KG1 (cell line): ENCODE measurements at regions not wholly inside any gene's neighbourhood (a gene's known extent, or its start where the extent isn't known, plus 50 kb on each side); places are given as distances from the start of the nearest gene placed in this dataset.

ENCODE experiments used
- DNase-seq: peaks from one replicate; lab custom pipeline; 2025; lab: John Stamatoyannopoulos, UW

DNA sequence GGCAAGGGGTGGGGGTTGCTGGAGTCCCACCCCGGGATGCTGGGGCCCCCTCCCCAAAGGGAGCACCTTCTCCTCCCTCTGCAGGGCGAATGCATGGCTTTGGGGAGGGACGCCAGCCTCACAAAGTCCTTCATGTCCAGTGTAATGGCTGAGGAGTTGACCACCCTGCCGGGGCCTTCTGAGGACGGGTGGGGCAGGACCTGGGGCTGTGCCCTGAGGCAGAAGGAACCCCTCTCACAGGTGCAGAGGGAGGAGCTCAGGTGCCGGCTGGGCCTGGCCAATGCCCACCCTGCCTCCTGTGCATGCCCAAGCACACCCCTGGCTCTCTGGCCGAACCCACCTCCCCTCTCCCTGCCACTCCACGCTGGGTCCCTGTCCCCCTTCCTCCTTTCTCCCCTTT is 64.3 kb upstream of the RNU6ATAC start:
- DNase-seq, result no peak

DNA sequence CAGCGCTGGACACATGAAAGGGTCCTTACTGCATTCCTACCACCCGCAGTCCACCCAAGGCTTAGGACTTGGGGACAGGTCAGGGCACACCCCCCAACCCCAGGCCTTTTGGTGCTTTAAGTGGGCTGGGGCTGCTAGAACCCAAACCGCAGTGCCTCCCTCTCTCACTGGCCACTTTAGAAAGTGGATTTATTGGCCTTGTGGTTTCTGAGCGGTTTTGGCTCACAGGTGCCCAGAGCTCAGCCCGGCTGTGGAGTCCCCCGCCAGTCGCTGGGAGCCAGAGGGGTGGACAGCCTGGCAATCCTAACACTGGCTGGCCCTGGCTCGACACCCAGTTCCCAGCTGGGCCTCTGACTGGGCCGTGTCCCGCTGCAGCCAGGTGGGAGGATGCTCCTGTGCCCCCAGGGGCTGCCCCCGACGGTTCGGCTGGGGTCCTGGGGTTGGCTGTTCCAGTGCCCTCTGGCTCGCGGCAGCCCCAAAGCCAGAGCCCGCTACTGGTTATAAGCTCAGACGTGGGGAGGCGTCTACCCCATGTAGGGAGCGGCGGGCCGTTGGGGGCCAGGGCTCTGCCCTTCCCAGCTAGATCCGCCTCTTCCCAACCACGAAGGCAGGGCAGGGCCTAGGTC is 65.2 kb upstream of the RNU6ATAC start:
- DNase-seq, result no peak

DNA sequence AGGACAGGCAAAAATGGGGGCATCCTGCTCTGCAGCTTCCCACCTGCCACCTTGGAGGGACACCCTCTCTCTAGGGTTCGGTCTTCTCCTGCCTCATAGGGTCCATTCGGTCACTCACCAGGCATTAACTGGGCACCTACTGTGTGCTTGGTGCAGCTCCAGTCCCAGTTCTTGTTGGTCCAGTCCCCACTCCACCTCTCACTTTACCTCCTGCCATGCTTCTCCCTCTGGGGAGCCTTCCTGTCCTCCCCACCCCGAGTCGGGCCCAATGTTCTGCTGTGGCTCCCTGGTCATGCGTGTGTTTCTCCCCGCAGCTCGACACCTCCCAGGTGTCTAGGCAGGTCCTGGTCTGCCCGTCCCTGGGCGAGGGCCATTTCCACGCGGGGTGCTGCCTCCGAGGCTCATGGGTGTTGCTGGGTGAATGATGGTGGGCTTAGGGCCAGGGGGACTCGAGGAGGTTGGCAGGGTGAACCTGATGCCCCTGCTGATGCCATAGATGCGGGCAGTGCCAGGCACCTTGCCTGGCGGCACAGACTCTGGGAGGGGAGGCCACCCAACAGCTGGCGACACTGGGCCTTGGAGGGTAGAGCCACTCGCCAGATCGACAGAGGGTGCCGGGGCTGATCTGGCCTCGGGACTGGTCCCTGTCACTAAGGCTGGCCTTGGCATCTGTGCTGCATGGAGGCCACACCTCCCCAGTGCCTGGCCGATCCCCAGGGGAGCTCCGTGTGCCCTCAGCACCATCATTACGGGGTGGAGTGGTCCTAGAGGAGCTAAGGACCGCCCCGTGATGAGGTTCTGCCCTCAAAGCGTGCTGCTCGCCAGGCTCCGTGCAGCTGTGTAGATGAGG is 66.0 kb upstream of the RNU6ATAC start:
- DNase-seq, result no peak

DNA sequence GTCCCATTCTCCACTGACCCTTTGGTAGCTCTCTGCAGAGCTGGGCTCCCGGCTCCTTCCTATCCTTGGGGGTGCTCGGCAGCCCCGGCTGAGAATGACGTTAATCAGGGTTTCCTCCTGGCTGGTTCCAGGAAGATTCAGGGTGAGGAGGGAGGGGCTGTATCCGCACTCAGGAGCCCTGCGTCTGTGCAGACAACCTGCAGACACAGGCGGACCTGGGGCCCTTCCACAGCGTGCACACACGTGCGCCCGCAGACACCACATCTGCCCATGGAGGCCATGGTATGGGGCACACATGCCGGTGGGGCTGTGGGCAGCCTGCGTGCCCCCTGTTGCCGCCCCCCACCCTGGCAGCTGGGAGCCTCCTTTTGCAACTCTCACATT is 66.6 kb upstream of the RNU6ATAC start:
- DNase-seq, result no peak

DNA sequence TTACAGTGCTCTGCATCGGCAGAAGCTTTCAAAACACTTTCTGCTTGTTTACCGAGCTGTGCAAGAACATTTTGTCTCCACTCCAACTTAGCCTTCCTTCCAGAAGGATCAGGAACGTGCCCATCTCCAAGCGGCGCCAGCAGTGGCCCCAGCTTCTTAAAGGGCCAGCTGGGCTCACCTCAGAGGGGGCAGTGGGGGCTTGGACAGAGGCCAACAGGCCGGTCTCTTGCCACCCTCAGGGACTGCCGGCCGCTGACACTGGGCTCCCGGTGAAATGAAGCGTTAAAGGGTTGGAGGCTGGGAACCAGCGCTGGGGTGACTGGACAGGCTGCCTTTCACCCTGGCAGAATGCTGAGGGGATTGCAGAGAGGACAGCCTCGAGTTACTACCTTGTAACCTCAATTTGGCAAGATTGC is 67.0 kb upstream of the RNU6ATAC start:
- no peak for DNase-seq

DNA sequence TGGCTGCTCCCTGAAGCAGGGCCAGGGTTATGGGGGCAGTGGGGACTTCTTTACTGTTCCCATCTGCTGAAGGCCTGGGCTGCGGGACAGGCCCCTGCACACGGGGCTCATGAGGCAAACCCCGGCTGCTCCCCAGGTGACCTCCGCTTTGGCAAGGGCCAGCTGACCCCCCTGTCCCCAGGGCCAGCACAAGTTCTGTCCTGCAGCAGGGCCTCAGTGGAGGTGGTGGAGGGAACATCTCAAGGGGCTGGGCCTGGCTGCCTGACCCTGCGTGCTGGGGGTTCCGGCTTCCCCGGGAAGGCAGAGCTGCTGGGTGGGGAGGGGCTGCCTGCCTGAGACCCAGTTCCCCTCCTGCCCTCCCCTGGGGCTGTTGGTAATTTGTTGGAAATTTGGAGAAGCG is 67.4 kb upstream of the RNU6ATAC start:
- DNase-seq, result no peak

DNA sequence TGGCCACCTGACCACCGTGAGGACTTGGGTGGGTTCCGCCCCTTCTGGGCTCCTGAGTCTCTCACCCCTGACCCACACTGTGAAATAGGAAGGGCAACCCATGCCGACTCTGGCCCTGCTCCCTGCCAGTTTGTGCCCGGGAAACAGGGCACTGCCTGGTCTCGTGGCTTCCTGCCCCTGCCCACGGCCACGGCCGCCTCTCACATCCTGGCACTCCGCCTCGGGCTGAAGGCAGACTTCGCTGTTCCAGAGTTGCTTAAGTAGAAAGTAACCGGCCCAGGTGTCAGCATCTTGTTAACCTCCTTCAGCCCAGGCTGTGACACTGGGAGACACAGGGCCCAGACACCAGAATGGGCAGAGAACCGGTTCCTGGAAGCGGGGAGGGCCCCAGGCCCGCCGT is 68.7 kb upstream of the RNU6ATAC start:
- DNase-seq, result no peak

DNA sequence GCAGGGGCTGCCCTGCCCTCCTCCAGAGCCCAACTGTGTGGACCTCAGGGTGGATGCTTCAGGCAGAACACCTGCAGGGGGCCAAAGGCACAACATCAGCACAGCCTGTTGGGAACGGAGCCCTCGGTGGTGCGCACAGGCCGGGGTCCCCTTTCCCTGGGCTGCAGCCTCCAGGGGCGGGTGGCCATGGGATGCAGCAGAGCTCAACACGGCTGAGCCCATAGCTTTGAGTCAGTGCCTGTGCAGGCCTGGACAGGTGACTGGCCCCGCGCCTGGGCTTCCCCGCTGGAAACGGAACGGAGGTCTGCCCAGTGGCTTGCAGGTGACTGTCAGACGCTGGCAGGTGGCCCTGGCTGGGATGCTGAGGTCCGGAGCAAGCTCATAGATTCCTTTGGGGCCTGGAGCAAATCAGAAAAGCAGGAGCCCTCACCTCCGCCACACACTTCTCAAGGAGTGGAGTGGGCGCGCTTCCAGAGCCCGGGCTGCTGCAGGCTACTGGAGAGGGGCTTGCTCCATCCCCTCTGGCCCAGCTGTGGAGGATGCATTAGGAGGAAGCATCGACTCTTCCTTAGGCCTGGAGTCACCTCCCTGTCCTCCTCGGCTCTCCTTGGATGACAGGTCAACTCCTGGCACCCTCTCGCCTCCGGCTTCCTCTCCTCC is 69.8 kb upstream of the RNU6ATAC start:
- no peak for DNase-seq

DNA sequence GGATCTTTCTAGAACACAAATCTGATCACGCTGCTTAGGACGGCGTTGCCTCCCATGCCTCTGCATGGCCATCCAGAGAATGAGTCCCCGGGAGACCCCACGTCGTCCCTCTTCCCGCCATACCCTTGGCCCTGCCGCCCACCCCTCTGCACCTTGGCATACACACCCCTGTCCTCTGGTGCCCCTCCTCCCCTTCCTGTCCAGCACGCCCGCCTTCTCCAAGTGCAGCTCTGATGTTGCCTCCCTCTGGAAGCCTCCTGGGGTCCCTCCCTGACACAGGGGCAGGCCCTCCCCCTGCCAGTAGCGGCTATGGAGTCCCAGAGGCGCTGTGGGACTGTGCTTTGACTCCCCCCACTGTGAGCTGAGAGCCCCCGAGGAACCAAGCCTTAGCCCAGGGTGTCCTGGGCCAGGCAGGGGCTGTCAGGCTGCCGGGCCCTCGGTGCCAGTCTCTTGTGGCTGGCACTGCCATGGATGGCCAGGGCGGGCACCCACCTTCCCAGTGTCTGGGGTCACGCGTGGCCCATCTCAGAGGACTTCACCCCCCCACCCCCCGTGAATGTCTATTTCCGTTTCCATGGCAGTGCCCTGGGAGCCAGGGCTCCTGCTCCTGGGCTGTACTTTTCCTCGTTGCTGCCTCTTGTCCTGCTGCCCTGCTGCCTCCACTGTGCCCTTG is 70.5 kb upstream of the RNU6ATAC start:
- DNase-seq, result no peak

DNA sequence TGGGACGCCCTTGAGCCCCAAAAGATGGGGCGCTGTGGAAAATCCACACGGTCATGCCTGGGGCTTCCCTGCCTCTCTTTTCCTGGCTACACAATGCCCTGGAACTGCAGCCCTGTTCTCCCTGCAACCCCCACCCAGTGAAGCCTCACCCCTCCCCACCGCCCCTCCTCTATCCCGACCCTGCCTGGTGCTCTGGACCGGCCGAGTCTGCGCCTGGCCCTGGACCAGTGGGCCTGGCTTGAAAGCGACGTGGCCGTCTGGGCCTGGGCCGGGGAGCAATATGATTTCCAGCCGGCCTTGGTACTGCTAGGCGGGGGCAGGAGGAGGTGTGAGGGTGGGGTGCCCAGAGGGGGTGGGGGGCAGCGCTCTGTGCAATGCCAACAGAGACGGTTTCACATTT is 71.0 kb upstream of the RNU6ATAC start:
- no peak for DNase-seq

DNA sequence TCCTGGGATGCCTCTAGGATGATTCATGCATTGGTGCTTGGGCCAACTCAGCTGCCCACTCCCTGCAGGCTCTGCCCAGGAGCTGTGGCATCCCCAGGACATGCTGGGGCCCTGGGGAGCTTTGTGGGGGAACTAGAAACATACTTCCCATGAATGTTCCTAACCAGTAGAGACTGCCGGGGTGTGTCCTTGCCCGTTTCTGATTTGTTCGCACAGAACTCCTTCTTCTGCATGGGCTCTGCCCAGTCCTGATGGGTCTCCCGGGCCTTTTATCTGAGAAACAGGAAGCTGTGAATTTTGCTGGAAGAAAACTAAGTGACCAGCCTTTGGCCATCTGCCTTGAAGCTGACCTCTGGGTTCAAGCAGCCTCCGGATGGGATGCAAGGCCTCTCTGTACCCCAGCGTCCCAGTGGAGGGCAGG is 71.6 kb upstream of the RNU6ATAC start:
- DNase-seq, result no peak

DNA sequence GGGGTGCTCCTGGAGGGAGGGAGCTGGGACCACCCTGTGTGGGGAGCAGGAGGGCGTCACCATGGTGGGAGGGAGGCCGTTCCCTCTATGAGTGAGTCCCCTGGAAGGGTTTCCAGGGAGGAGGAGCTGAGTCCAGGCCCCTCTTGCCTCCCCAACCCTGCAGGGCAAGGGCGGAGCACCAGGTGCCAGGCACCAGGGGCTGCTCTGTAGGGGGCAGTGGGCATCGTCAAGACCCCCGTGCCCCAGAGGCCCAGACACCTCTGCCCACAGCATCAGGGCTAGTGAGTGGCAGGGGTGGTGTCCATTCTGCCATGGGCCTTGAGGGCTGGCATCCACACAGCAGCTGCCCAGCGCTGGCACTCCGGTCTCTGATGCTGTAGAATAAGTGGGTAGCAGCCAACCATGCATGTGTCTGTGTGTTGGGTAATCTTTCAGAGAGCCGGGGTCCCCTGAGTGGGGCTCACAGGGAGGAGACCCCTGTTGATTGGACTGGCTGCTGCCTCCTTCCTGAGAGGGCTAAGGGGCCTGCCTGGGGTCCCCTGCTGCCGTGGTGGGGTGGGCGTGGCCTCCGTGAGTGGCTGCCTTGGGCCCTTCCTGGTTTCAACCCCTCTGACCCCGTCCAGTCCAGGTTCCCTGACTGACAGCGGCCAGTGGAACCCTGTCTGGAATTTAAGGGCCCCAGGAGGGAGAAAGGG is 72.7 kb upstream of the RNU6ATAC start:
- DNase-seq, result no peak

DNA sequence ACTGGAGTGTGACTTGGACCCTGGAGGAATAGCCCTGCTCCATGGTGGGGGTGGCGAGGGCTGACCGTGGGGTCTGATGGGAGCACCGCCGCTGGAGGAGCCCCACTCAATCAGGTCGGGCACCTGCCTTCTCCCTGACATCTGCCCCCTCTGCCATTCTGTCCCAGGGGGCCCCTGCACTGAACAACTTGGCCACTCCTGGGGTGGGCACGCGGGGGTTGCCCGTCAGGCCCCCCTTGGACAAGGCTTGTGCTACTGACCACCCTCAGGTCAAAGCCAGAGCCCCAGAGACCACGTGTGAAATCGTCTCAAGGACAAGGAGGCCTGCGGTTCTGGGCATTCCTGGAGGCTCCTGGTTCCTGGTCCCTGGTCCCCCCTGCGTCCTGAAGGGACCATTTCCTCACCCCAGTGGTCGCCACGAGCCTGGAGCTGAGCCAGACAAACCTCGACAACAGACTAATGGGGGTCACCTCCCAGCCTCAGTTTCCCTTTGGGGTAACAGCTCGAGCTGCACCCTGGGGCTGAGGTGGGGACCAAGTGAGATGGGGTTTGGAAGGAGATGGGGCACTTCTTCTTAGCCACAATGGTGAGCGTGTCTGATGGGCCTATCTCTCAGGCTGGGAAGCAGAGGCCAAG is 73.4 kb upstream of the RNU6ATAC start:
- no peak for DNase-seq

DNA sequence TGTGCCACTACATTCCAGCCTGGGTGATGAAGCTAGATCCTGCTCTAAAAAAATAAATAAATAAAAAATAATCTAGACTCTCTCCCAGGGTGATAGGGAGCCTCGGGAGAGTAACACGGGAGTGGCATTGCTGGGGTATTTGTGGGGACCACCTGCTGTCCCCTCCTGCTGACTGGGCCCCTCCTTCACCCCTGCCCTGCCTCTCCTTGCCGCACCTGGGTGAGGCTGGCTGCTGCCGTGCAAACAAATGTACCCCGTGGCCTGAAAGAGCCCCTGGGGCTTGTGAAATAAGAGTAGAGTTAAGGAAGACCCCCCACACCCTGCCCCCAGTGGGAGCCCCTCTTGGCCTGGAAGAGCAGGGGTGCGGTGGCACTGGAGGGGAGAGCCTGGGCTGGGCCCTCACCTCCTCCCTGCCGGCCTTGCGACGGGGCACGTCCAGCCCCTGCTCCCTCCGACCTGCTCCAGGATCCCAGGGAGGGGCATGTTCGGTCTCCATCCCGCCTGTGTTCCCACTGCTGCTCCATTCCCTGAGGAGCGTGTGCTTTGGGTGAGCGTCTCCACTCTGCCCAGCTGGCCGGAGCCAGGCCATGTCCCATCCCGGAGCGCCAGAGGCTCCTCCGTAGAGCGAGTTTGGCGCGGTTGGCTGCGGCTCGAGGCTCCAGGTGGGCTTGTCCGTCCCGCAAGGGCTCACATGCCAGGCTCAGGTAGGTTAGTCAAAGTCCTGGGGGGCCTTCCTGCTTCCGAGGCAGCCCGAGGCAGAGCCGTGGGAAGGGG is 75.0 kb upstream of the RNU6ATAC start:
- DNase-seq, result no peak

DNA sequence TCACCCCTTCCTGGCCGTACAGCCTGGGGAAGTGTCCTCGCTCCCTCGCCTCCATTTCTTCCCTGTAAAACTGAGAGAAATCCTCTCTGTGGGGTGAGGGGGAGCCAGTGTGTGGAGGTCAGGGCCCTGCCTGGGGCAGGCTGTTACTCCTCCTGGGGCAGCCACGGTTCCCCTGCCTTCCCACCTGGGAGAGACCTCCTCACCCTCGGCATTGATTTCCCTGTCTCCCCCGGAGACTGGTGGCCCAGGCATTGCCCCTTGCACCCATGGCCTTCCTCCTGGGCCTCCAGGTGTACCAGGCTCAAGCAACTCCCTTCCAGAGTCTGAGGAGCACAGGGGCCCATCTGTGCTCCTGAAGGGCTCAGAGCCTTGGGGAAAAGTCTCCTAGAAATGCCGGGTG is 75.6 kb upstream of the RNU6ATAC start:
- DNase-seq, result no peak

DNA sequence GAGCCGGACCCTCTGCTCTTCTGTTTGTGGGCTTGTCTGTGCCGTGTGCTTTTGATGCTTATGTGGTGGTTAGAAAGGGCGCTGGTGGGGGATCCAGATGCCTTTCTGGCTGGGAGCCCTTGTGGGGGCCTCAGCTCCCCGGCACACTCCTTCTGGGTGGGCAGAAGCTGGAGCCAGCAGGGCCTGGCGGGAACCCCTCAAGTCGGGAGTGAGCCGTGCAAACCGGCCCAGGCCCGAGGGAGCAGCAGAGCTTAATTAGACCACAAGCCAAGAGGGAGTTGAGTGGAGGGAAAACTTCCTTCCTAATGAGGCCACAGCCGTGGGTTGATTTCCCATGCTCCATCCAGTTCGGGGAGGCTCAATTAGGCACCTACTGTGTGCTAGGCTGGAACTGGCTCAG is 76.0 kb upstream of the RNU6ATAC start:
- DNase-seq, result no peak

DNA sequence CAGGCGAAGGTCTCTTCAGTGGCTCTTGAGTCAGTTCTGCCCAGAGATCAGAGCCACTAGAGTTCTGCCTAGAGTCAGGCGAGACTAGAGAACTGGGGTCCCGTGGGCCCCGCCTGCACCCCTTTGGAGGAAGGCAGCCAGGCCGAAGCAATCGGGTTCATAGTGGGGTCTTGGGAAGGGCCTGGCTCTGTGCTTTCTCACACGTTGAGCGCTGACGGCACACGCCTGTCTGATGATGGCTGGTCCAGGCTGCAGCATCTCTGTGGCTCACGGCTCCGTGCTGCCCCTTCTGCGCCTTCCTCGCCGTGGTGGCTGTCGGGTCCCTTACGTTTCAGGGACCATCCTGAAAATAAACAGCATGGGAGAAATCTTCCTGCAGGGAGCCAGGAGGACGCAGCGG is 78.3 kb upstream of the RNU6ATAC start:
- DNase-seq, result no peak

DNA sequence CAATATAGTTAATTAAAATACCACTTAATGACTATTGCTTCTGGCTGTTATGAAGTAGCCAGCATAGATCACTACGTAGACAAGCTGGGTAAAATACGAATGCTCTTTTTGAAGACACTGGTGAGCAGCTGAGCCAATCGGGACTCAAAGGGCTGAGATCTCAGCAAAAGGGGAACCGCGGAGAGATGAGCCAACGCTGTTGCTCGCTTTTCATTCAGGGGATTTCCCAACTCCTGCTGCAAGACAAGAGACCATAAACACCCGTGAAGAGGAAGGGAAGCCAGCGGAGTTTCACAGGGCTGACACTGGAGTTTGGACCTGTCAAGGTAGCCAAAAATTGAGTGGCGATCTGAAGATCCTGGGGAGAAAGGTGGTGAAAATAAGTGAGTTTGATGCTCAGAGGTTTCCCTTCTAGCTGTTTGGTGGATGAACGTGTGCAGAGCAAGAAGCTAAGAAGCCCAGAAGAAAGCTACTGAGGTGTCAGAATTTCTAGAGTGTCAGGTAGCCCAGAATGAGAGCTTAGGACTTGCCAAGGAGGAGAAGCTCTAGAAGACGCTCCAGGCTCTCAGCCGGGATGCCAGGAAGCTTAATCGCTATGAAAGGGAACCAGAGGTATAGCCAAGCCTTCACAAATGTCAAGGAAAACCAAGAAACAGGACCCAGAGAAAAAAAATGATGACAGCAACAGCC is 79.6 kb upstream of the RNU6ATAC start:
- peak; percentile 4 for DNase-seq

DNA sequence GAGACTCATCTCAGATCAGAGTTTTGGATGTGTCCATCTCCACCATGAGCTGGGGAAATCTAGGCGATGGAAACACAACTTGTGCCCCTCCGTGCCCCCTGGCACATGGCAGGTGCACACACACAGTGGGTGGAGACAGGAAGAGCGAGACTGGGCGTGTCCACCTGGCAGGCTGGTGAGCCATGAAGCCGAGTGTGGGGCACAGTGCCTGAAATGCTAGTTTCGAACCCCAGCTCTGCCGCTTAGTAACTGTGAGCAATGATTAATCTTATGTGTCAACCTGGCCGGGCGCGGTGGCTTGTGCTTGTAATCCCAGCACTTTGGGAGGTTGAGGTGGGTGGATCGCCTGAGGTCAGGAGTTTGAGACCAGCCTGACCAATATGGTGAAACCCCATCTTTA is 80.8 kb upstream of the RNU6ATAC start:
- DNase-seq, result no peak

DNA sequence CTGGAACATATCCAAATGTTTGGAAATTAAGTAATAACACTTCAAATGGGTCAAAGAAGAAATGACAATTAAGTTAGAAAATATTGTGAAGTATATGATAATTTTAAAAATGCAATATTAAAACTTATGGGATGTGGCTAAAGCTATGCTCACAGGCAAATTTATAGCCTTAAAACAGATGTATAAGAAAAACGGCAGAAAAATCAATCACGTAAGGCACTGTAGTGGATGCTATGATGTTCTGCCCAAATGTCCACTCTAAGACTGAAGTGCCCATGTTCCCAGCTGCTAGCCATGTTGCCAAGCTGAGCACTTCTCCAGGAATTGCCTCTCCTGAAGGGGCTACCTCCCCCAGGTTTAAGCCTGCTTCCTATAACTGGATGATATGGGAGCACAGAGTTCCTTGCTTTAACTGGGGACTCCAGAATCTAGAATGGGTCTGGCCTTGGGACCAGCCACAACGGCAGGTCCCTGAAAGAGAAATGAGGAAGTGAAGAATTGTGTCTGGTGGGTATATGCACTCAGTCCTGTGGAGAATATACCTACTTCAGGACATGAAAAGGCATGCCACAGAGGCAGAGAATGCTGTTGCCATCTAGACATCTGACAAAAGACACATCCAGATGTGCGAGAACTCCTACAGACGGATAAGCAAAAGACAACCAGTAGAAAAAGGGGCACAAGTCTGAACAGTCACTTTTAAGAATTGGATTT is 78.2 kb upstream of the RXRA start:
- no peak for DNase-seq
